GM18508 (cell line): ENCODE measurements at regions not wholly inside any gene's neighbourhood (a gene's known extent, or its start where the extent isn't known, plus 50 kb on each side); places are given as distances from the start of the nearest gene placed in this dataset.

Experiments used
- ATAC-seq: cut with Tn5 transposase; IDR thresholded peaks from one replicate; pipeline ENCODE4 v1.9.1; 2021; ENCODE audit warnings: moderate number of reproducible peaks; ENCODE audit not compliant: insufficient read depth, unreplicated experiment

DNA sequence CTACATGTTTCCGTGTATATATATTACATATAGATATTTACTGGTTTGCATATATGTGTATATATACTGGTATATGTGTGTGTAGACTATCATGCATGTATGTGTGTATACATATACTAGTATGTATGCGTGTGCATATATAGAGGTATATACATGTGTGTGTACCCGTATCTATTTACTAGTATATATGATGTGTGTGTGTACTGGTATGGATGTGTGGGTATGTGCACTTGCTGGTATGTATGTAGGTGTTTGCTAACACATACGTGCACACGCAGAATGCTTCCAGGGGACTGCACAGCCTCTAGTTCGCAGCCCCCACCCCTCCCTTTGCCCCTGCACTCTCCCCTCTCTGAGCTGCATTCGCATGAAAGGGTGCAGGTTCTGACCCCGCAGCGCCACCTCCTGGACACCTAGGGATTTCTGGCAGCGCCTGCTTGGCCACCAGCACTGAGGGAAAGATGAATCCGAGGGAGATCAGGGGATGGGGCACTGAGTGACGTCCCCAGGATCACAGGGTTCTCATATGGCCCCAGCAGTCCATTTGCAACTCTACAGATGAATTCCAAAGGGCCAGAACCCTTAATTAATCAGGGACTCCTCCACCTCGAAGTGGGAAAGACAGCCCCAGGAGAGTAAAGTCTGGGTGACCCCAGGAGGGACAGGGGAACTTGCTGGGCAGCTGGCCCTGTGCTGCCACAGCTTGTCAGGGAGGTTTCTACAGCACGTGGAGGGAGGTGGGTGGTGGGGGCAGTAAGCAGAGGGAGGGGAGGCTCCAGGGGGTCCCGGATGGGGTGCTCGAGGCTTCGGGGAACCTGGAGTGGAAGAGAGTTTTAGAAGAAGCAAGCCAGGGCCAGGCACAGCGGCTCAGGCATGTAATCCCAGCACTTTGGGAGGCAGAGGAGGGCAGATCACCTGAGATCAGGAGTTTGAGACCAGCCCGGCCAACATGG lies 66.8 kb upstream of the ASAP2 start:
- ATAC-seq = no peak

DNA sequence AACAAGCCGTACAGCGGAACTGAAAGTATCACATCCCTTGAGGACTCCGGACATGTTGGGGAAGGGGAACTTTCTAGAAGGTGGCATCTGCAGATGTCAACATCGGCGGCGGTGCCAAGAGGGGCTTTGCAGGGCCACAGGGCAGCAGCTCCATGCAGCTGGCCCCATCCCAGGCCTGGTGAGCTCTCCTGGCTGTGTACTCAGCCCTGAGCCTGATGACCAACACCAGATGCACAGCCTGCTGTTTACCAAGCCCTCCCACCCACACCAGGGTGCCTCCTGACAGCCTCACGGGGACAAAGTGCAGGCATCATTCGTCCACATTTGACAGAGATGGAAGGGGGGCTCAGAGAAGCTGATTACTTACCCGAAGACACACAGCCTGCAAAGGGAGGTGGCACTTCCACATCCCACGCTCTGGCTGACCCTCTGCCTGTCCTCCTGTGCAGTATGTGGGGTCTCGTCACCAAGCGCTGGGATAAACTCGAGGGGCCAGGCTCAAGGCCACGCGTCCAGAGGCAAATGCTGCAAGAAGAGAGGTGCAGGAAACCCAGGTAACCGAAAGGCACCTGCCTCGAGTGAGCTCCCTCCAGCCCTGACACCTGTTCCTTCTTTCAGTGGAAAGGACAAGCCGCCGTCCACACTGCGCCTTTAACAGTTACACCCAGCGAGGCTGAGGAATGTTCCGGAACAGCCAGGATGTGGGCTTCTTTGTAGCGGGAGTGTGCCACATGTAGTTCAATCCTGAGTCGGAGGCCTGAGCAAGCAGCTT lies 69.0 kb upstream of the ASAP2 start:
- ATAC-seq = no peak

DNA sequence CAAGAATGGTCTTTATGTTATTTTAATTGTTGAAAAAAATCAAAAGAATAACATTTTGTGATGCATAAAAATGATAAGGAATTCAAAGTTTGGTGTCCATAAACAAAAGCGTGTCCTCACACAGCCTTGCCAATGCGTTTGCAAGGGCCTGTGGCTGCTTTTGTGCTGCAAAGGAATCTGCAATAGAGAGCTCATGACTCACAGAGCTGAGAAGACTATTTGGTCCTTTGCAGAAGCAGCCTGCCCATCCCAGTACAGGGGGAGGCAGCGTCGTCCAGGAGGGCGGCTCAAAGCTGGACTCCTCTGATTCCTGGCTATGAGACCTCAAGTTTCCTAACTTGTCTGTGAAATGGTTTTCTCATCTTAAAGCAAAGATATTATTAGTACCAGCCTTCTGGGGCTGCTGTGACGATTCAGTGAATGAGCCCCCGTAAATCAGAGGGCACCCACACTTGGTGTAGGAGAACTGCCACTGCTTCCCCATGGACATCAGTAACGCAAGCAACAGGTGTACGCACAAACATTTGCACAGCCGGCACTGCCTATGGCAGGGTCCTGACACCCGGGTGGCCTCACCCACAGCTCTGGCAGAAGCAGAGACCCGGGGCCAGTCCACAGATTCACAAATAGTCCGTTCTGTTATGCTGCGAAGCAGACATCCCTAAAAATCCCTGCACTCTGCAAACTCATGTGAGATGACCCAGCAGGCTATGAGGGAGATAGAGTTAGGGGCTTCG lies 70.6 kb upstream of the ASAP2 start:
- no peak for ATAC-seq

DNA sequence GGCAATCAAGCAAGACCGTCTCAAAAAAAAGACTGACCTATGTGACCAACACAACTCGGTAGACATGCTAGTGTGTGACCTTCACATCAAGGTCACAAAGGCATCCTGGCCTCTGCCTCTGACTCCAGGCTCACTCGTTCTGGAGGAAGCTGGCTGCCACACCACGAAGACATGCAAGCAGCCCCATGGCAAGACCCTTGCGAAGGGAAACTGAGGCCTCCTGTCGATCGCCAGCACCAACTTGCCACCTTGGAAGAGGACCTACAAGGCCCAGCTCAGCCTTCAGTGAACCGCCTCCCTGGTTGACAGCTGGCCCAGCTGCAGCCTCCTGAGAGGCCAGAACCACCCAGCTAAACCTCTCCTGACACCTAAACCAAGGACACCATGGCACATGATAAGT lies 79.3 kb upstream of the ASAP2 start:
- no peak for ATAC-seq

DNA sequence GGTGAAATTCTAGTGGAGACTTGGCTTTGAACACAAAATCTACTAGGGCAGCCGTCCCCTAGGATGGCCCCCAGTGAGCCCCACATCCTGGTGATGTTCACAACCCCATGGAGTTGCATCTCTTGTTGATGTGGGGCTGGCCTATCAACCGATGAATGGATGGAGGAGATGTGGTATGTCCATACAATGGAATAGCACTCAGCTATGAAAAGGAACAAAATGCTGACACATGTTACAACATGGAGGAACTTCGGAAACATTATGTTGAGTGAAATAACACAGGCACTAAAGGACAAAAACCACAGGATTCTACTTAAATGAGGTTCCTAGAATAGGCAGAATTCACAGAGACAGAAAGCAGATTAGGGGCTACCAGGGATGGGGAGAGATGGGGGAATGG lies 80.1 kb upstream of the ASAP2 start:
- no peak for ATAC-seq

DNA sequence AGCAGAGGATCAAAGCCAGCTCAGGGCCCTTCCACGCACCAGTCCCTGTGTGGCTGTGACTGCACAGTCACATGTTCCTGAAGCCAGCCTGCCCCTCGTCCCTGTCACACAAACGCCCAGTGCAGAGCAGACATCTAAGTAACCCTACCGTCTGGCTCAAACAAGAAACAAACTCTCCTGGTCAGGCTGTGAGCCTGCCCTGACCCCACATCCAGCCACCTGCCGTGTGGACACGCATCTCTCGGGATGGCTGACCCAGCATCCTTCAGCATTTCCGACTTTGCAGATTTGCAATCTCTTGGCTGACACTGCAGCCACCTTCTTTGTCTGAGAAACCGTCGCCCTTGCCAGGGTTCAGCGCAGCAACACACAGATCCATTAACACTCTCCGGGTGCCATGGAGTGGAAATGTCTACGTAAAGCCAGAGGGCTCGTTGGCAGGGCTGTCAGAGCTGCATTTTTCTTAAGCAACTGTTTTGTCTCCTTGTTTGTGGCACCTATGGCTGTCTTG lies 82.3 kb upstream of the ASAP2 start:
- no peak for ATAC-seq

DNA sequence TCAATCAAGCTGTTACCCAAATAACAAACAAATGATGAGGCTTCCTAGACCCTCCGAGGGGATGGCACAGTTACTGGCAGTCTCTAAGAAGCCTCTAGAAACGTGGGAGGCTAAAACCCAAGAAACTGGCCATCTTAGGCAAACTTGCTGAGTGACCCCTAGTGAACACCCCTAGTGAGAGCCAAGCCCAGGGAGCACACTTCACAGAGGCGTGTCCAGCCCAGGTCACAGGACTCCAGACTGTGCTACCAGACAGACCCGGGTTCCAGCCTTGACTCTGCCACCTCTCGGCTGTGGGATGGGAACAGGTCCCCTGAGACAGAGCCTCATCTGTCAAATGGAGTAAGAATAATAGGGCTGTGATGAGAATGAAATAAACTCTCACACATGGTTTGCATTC lies 83.5 kb upstream of the ASAP2 start:
- ATAC-seq = no peak

DNA sequence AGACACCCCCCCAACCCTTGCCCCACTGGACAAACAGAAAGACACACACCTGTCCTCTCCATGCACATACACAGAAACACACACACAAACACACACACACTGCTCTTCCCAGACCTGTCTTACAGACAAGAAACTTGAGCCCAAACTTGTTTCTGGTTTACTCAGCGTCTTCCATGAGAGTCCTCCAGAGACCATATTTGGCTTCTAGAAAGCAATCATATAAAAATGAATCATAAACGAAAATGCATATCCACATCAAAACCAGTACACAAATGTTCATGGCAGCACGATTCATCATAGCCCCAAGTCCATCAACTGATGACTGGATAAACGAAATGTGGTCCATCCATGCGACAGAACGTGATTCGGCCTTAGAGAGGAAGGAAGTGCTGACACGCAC lies 84.2 kb upstream of the ASAP2 start:
- ATAC-seq = no peak

DNA sequence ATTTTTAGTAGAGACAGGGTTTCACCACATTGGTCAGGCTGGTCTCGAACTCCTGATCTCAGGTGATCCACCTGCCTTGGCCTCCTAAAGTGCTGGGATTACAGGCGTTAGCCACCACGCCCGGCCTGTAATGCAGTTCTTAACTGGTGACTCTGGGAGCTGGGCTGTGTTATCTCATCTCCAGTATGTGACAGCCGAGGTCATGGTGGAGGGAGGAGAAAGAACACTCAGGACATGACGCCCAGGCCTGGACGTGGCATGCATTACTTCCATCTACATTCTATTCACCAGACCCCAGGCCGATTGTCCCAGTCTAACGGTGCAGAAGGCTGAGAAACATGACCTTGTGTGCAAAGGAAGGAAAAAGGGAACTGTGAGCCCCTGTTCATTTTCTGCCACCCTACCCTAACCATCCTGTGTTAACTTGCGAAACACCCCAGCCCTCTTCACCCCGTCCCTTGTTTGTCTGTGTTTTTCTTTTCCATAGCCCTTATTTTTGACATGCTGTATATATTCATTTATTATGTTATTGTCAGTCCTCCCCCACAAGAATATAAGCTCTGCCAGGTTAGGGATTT lies 88.1 kb upstream of the ASAP2 start:
- ATAC-seq = no peak

DNA sequence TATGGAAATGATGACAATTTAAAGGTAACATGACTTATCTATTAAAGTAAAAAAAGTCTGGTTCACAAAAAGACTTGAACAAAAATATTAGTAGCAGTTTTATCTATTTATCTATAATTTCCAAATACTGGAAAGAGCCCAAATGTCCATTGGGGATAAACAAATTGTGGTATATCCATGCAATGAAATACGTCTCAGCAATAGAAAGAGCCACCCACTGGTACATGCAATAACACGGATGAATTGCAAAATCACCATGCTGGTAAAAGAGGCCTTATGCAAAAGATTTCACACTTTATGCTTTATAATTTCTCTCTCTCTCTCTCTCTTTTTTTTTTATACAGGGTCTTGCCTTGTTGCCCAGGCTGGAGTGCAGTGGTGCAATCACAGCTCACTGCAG lies 91.4 kb upstream of the ASAP2 start:
- ATAC-seq = no peak

DNA sequence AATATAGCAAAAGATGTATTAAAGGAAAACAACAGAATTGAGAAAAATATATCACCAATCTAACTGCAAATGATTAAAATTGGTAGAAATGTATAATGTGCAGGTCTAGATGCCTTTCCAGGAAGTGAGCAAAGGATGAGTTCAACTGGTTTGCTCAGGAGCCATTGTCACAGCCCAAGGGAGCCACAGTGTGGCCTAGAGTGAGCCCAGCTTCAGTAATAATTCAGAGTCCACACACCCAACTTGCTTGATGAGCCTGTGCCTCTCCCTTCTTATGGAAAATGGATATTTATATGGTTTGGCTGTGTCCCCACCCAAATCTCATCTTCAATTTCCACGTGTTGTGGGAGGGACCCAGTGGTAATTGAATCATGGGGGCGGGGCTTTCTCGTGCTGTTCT lies 92.2 kb upstream of the ASAP2 start:
- no peak for ATAC-seq

DNA sequence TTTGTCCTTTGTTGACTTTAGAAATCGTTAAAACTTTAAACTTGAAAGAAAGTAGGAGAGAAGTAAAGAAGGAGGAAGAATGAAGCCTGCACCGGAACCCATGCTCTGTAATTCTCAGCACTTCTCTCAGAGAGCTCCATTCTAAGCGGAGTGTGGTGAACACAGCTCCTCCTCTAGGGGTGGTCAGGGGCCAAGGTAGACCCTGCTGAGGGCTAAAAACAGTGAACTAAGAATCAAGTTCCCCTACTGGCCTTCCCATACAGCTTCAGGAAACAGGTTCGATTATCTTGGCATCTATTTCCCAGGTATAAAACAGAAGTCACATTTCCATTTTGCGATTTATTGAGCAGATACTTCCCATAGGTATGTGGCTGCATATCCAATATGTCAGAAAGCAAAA lies 92.7 kb upstream of the ASAP2 start:
- no peak for ATAC-seq

DNA sequence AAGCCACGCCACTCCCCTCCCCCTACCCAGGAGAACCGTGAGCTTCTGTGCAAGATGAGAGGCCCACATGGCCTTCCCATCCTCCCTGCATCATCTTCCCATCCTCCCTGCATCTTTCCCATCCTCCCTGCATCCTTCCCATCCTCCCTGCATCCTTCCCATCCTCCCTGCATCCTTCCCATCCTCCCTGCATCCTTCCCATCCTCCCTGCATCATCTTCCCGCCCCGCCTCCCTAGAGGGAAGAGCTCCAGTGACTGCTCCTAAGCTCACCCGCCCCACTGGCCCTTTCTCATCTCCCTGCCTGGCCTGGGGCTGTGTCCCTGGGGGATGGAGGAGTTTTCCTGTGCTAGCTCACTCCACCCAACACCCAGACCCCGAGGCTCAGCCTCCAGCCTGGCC lies 93.3 kb upstream of the ASAP2 start:
- no peak for ATAC-seq

DNA sequence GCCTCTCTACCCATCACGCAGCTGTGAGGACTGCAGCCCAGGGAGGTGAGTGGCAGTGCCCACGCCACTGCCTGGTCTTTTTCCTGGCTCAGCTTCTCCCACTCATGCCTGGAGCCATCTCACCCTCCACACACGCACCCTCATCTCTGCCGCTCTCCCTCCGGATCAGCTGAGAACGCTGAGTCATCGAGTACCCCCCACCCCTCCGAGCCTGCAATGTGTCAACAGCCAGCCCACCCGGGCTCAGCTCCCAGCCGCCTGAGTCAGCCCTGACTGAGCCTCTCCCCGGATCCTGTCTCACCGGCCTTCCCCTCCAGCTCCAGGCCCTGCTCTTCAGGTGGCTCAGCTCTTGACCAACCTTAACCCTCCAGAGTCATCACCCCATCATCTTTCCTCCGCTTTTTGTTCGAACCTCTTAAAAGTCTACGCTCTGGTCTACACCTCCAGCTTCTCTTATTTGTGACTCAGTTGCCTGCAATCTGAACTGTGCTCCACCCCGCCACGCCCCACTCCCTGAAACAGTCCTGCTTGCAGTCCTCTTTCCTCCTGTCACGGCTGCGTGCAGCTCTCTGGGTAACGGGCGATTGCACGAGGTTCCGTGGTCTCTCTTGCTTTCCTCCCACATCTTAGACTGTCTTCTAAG lies 94.4 kb upstream of the ASAP2 start:
- no peak for ATAC-seq

DNA sequence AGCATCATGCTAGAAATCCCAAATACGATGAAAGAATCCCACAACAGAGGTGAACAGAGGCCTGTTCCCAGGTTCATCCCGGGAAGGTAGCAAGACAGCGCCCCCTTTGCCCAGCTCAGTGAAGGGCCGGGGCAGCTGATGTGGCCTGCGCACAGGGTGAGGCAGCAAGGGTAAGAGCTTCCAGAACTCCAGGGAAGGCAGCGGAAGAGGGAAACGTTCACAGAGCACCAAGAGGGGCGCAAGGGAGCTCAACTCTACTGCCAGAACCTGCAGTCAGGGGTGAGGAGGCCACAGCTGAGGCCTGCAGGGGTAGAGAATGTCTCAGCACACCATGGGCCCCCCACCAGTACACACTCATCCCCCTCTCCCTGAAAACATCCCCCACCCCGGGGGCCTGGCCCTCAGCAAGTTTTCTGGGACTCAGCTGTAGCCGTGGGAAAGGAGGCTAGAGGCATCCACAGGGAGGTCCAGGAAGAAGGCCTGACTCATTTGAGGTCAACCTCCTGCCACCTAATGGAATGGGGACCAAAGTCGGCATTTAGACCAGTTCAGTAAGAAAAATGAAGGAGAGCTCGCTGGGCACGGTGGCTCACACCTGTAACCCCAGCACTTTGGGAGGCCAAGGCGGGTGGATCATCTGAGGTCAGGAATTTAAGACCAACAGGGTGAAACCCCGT lies 95.6 kb upstream of the ASAP2 start:
- no peak for ATAC-seq

DNA sequence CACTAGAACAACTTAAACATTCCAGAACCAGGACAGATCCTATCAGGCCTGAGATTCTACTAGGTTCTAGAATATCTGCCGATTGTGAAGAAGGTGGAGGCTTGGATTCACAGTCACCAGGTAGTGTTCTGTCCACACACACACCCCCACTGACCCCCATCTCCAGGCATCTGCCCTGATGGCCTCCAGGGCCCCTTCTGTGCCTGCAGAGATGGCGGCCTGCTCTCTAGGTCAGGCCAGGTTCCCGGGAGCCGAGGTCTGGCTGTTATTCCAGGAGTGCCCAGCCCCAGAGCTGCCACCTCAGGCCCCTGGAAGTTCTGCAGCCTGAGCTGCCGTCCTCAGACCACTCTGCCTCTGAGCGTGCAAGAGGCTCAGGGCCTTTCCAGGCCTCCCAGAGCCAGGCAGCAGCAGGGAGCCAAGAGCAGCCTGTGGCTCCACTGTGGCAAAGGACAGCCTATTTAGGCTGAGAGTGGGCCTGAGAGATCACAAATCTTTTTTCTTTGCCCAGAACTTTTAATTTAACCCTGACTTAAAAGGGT lies 96.2 kb upstream of the ASAP2 start:
- ATAC-seq = no peak

DNA sequence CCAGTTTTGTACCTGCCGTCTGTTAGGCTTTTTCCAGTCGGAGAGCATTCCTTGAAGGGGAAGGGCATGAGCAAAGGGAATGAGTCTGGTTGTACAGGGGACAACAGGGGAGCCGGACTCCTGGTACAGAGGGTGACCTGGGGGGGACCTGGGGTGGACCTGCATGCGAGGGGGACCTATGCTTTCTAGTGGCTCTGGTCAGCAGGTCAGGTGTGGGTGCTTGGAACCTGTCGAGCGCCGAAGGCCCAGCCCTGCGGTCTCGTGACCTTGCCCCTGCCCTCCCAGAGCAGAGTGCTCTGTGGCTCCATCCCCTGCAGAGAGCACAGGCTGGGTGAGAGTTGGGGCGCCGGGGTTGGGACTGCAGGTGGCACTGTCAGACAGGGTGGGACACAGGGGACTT lies 96.7 kb upstream of the ASAP2 start:
- ATAC-seq = no peak

DNA sequence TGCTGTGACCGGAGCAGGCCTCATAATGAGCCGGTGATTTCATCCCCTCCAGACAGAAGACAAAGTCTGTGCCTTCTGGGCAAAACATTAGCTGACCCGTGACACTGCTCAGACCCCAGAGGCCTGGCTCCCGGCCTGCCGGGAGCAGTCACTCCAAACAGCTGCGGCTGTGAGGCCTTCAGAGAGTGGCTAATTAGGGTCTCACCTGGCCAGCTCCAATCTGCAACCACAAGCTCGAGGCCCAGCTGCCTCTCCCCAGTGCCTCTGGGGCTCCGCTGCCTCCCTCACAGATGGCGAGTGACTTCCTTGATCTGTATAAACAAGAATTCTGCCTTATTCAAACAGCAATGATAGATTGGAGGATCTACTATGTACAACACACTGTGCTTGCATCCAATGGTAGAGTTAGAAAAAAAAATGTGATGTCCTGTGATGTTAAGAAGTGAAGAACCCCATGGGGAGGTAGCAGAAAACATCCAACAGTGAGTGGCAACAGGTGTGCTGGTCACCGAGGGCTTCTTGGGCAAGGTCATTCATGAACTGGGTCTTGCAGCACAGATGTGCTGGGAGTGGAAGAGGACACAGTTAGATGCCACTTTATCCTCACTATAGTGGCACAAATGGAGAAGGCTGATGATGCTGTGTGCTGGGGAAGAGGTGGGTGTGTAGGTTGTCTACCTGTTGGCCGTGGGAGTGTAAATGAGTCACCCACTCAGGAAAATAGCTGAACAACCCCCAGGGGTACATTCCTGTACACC lies 98.2 kb upstream of the ASAP2 start:
- ATAC-seq = no peak
